ENCODE measurements at regions not wholly inside any gene's neighbourhood (a gene's known extent, or its start where the extent isn't known, plus 50 kb on each side); places are given as distances from the start of the nearest gene placed in this dataset.

DNA sequence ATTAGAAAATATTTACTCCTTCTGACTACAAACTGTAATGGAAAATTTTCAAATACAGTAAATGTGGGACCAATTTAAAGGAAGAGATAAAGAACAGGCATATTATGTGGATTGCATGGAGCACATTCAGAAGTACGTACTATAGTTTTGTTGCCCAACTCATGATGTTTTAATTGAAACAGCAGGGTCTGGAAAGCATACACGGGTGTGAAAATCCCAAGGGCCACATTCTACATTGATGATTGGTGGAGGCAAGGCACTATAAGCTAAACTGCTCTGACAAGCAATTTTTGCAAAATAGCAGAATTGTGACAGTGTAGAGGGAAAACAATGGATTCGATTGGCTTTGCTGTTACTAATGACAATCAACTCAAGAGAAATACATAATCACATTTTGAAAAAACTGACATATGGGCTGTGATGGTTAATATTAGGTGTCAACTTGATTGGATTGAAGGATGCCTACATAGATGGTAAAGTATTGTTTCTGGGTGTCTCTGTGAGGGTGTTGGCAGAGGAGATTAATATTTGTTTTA lies 458.6 kb downstream of the PYDC2 start:
- TF ChIP-seq, protein P1, sequence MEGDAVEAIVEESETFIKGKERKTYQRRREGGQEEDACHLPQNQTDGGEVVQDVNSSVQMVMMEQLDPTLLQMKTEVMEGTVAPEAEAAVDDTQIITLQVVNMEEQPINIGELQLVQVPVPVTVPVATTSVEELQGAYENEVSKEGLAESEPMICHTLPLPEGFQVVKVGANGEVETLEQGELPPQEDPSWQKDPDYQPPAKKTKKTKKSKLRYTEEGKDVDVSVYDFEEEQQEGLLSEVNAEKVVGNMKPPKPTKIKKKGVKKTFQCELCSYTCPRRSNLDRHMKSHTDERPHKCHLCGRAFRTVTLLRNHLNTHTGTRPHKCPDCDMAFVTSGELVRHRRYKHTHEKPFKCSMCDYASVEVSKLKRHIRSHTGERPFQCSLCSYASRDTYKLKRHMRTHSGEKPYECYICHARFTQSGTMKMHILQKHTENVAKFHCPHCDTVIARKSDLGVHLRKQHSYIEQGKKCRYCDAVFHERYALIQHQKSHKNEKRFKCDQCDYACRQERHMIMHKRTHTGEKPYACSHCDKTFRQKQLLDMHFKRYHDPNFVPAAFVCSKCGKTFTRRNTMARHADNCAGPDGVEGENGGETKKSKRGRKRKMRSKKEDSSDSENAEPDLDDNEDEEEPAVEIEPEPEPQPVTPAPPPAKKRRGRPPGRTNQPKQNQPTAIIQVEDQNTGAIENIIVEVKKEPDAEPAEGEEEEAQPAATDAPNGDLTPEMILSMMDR (IDR thresholded peaks at IDR 0.05), result no peak
- no peak for TF ChIP-seq POLR2A (IDR thresholded peaks at IDR 0.05)

All from lower leg skin (tissue), 3 donors.